Neural progenitor cell (in vitro differentiated cells): ENCODE measurements at regions not wholly inside any gene's neighbourhood (a gene's known extent, or its start where the extent isn't known, plus 50 kb on each side); places are given as distances from the start of the nearest gene placed in this dataset.
"Not testable (repeated sequence)": the region's sequence is repeated elsewhere in the genome, so short reads cannot be mapped to it uniquely, and the experiment has no call there.

Experiments
- DNase-seq: peaks from one replicate; pipeline ENCODE4 v3.0.0-alpha.2; 2016; ENCODE audit warnings: low spot score
- H2AFZ ChIP-seq: fragments of 200-600 bp; sonication (generic); replicated peaks from 2 replicates; pipeline ENCODE4 v1.6.1; 2016; ENCODE audit warnings: antibody characterized with exemption
- H3F3A ChIP-seq: fragments of 200-600 bp; sonication (generic); 2 replicates; pipeline ENCODE4 v1.6.1; 2016; ENCODE audit warnings: antibody characterized with exemption, low read depth
- H3K27ac ChIP-seq: fragments of 200-600 bp; sonication (generic); 2 replicates; pipeline ENCODE4 v1.5.1; 2016; ENCODE audit warnings: mild to moderate bottlenecking
- H3K27me3 ChIP-seq: fragments of 200-600 bp; sonication (generic); 2 replicates; pipeline ENCODE4 v1.6.1; 2016; ENCODE audit warnings: mild to moderate bottlenecking, moderate library complexity
- H3K36me3 ChIP-seq: fragments of 200-600 bp; sonication (generic); 2 replicates; pipeline ENCODE4 v1.5.1; 2016
- H3K4me1 ChIP-seq: fragments of 200-600 bp; sonication (generic); 2 replicates; pipeline ENCODE4 v1.6.1; 2016; ENCODE audit warnings: mixed run types
- H3K4me2 ChIP-seq: fragments of 200-600 bp; sonication (generic); 2 replicates; pipeline ENCODE4 v1.6.1; 2016
- H3K4me3 ChIP-seq: fragments of 200-600 bp; sonication (generic); 2 replicates; pipeline ENCODE4 v1.5.1; 2016
- H3K79me2 ChIP-seq: fragments of 200-600 bp; sonication (generic); 2 replicates; pipeline ENCODE4 v1.6.1; 2016; ENCODE audit warnings: low read depth
- H3K9ac ChIP-seq: fragments of 200-600 bp; sonication (generic); 2 replicates; pipeline ENCODE4 v1.6.1; 2016
- H3K9me3 ChIP-seq: fragments of 200-600 bp; sonication (generic); 2 replicates; pipeline ENCODE4 v1.5.1; 2016; ENCODE audit warnings: low read depth
- H4K20me1 ChIP-seq: fragments of 200-600 bp; sonication (generic); 2 replicates; pipeline ENCODE4 v1.6.1; 2016; ENCODE audit warnings: low read depth
- H3K27ac Mint-ChIP-seq: 3 replicates; pipeline ENCODE4 v1.8.0; 2021; ENCODE audit warnings: mixed read lengths
- H3K27me3 Mint-ChIP-seq: 2 replicates; pipeline ENCODE4 v1.8.0; 2022; ENCODE audit warnings: low read depth, mild to moderate bottlenecking, inconsistent platforms, moderate library complexity, mixed read lengths; ENCODE audit not compliant: insufficient read depth
- H3K36me3 Mint-ChIP-seq: 3 replicates; pipeline ENCODE4 v1.8.0; 2021; ENCODE audit warnings: mixed read lengths
- H3K4me1 Mint-ChIP-seq: 3 replicates; pipeline ENCODE4 v1.8.0; 2021; ENCODE audit warnings: mixed read lengths
- H3K4me3 Mint-ChIP-seq: 3 replicates; pipeline ENCODE4 v1.8.0; 2021; ENCODE audit warnings: mild to moderate bottlenecking, moderate library complexity, mixed read lengths
- H3K9me3 Mint-ChIP-seq: 3 replicates; pipeline ENCODE4 v1.8.0; 2020; ENCODE audit warnings: mixed read lengths
- CTCF ChIP-seq: fragments of 200-600 bp; sonication (generic); IDR thresholded peaks from 2 replicates; pipeline ENCODE4 v1.5.1; 2017; ENCODE audit warnings: antibody characterized with exemption, mild to moderate bottlenecking
- EZH2 ChIP-seq: fragments of 200-600 bp; sonication (generic); IDR thresholded peaks from 2 replicates; pipeline ENCODE4 v1.6.1; 2017; ENCODE audit warnings: antibody characterized with exemption, mild to moderate bottlenecking, moderate library complexity
- EZH2phosphoT487 ChIP-seq: fragments of 200-600 bp; sonication (generic); IDR thresholded peaks from 2 replicates; pipeline ENCODE4 v1.6.1; 2017; ENCODE audit warnings: antibody characterized with exemption

DNA sequence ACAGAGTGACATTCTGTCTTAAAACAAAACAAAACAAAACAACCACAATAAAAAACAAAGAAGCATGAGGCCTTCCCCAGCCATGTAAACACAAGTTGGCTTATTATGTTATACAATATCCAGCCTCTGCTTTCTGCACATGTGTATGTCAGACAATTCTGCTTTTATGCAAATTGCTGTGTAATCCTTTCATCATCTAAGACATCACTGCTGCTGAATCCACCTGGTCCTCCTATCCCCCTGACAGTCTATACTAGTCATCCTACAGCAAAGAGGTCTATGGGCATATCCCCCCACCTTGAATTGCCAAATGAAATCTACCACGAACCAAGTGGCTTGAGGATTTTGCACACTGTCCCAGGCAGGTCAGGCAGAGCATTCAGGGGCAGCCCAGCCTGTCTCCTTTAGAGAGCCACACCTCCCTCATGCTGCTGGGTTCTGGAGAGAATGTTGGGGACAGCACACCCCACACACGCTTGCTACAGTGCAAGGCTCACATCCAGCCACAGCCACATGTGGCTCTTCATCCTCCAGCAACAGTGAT, 339.6 kb upstream of the CDH5 start:
- Mint-ChIP-seq H3K27ac (no peak overlapping the region), H3K9me3 (peaks cover 10% of the 10 kb centered on the region), H3K27me3 (peaks cover 8% of the 10 kb centered on the region), H3K4me1 (no peaks in the 10 kb centered on the region), H3K4me3 (no peak overlapping the region), H3K36me3 (peaks cover 3% of the 10 kb centered on the region)
- no peak for DNase-seq
- Histone ChIP-seq H4K20me1 (no peaks in the 10 kb centered on the region), H3K27me3 (no peaks in the 10 kb centered on the region), H3F3A (no peaks in the 10 kb centered on the region), H3K36me3 (no peaks in the 10 kb centered on the region), H3K4me2 (no peak overlapping the region), H2AFZ (no peak overlapping the region), H3K27ac (no peak overlapping the region), H3K9me3 (no peaks in the 10 kb centered on the region), H3K79me2 (no peaks in the 10 kb centered on the region), H3K4me3 (no peak overlapping the region), H3K9ac (no peak overlapping the region), H3K4me1 (no peaks in the 10 kb centered on the region)
- TF ChIP-seq CTCF (no peak), EZH2 (no peak), EZH2phosphoT487 (no peak)

DNA sequence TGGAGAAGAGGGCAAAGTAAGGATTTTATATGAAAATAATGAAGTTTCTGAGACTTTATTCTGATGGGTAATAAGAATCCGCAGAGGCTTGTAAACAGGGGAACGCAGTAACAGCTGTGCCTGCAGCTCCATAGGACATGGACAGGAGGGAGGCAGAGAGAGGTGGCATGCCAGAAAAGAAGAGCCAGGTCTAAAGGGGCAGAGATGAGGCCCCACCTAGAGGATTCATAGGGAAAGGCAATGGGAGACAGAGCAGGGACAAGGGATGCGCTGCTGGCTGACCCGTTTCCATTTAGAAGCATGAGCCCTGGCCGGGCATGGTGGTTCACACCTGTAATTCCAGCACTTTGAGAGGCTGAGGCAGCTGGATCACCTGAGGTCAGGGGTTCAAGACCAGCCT, 340.3 kb upstream of the CDH5 start:
- no peak overlapping the region for H3K9ac ChIP-seq
- no peak overlapping the region for H3K27ac ChIP-seq
- H4K20me1 ChIP-seq, result no peaks in the 10 kb centered on the region
- Mint-ChIP-seq H3K27me3 (peaks cover 8% of the 10 kb centered on the region), H3K4me3 (no peak overlapping the region), H3K36me3 (peaks cover 3% of the 10 kb centered on the region), H3K9me3 (peaks cover 10% of the 10 kb centered on the region), H3K4me1 (no peaks in the 10 kb centered on the region), H3K27ac (no peak overlapping the region)
- TF ChIP-seq CTCF (peak; percentile 49), EZH2phosphoT487 (no peak), EZH2 (no peak)
- no peaks in the 10 kb centered on the region for H3K4me1 ChIP-seq
- DNase-seq, result peak; percentile 45
- no peaks in the 10 kb centered on the region for H3K36me3 ChIP-seq
- H2AFZ ChIP-seq, result no peak overlapping the region
- H3K79me2 ChIP-seq, result no peaks in the 10 kb centered on the region
- H3K4me2 ChIP-seq, result no peak overlapping the region
- no peaks in the 10 kb centered on the region for H3K9me3 ChIP-seq
- H3F3A ChIP-seq, result no peaks in the 10 kb centered on the region
- H3K4me3 ChIP-seq, result no peak overlapping the region
- H3K27me3 ChIP-seq, result no peaks in the 10 kb centered on the region

DNA sequence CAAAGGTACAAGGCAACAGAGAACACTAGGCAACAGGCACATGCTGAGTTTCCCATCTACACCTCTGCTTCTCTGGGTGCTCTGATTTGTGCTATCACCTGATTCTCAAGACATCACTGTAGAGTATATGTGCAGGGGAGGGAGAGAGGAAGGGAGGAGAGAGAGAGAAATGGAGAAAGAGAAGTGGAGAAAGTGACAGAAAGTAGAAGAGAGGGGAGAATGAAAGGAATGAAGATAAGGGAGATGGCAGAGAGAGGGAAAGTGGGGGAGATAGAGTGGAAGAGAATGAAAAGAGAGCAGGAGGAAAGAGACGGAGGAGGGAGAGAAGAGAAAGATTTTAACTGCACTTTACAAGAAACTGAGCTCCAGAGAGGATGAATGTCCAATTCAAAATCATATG, 340.7 kb upstream of the CDH5 start:
- no peaks in the 10 kb centered on the region for H4K20me1 ChIP-seq
- H3K27me3 Mint-ChIP-seq, result peaks cover 8% of the 10 kb centered on the region

DNA sequence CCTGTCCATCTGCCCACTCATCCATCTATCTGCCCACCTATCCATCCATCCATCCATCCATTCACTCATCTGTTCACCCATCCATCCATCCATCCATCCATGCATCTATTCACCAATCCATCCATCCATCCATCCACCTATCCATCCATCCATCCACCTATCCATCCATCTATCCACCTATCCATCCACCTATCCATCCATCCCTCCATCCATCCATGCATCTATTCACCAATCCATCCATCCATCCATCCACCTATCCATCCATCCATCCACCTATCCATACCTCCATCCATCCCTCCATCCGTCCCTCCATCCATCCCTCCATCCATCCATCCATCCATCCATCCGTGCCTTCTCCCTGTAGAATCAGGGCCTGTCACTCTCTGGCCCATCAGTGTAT, 341.9 kb upstream of the CDH5 start:
- not testable (repeated sequence) for H3K79me2 ChIP-seq, H3K4me3 Mint-ChIP-seq, H3K27ac ChIP-seq, H2AFZ ChIP-seq, H3K9me3 ChIP-seq, H3K4me3 ChIP-seq, H3F3A ChIP-seq, DNase-seq, H3K27ac Mint-ChIP-seq, H3K9ac ChIP-seq, H3K4me1 Mint-ChIP-seq, H3K27me3 Mint-ChIP-seq, H3K4me1 ChIP-seq, H4K20me1 ChIP-seq, H3K36me3 ChIP-seq, H3K36me3 Mint-ChIP-seq, H3K4me2 ChIP-seq, H3K27me3 ChIP-seq
- H3K9me3 Mint-ChIP-seq, result peaks cover 11% of the 10 kb centered on the region

More for the DNA sequence above, 340.7 kb upstream of the CDH5 start:
- Mint-ChIP-seq H3K36me3 (peaks cover 3% of the 10 kb centered on the region), H3K4me1 (no peaks in the 10 kb centered on the region), H3K27ac (no peak overlapping the region), H3K9me3 (peaks cover 10% of the 10 kb centered on the region), H3K4me3 (no peak overlapping the region)
- Histone ChIP-seq H3K4me2 (no peak overlapping the region), H3K9me3 (no peaks in the 10 kb centered on the region), H3K27me3 (no peaks in the 10 kb centered on the region), H3K27ac (no peak overlapping the region), H3K9ac (no peak overlapping the region), H3K4me1 (no peaks in the 10 kb centered on the region), H3K4me3 (no peak overlapping the region), H2AFZ (no peak overlapping the region), H3K79me2 (no peaks in the 10 kb centered on the region), H3F3A (no peaks in the 10 kb centered on the region), H3K36me3 (no peaks in the 10 kb centered on the region)
- DNase-seq, result no peak
- TF ChIP-seq EZH2 (no peak), EZH2phosphoT487 (no peak), CTCF (no peak)
